ENCODE measurements at regions not wholly inside any gene's neighbourhood (a gene's known extent, or its start where the extent isn't known, plus 50 kb on each side); places are given as distances from the start of the nearest gene placed in this dataset.

DNA sequence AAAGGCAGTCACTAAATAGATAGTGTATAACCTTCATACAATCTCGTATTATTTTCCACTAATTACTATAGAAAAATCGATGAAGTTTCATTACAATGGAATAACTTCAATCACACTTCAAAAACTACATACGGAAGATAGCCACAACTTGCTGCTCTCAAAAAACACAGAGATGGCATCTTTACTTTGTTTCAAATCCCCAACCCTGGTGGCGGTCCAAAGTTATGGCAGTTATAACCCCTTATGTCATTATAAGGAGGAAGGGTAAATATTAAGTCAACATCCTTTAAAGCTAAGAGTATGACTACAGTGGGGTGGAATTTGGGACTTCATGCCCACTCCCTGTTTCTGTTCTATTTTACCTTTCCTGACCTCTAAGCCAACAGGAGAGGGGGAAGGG, 146.5 kb downstream of the LACC1 start:
- TF ChIP-seq, protein P1, sequence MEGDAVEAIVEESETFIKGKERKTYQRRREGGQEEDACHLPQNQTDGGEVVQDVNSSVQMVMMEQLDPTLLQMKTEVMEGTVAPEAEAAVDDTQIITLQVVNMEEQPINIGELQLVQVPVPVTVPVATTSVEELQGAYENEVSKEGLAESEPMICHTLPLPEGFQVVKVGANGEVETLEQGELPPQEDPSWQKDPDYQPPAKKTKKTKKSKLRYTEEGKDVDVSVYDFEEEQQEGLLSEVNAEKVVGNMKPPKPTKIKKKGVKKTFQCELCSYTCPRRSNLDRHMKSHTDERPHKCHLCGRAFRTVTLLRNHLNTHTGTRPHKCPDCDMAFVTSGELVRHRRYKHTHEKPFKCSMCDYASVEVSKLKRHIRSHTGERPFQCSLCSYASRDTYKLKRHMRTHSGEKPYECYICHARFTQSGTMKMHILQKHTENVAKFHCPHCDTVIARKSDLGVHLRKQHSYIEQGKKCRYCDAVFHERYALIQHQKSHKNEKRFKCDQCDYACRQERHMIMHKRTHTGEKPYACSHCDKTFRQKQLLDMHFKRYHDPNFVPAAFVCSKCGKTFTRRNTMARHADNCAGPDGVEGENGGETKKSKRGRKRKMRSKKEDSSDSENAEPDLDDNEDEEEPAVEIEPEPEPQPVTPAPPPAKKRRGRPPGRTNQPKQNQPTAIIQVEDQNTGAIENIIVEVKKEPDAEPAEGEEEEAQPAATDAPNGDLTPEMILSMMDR (IDR thresholded peaks at IDR 0.05; ENCODE audit: extremely low read depth, insufficient read depth, missing control alignments): no peak
- in situ Hi-C loops (cut with MboI; ENCODE audit: low pct_unique_long_range_greater_than_20kb, low sequenced_read_pairs, unreplicated experiment): no loop called here
- no peak for DNase-seq (ENCODE audit: low spot score)

DNA sequence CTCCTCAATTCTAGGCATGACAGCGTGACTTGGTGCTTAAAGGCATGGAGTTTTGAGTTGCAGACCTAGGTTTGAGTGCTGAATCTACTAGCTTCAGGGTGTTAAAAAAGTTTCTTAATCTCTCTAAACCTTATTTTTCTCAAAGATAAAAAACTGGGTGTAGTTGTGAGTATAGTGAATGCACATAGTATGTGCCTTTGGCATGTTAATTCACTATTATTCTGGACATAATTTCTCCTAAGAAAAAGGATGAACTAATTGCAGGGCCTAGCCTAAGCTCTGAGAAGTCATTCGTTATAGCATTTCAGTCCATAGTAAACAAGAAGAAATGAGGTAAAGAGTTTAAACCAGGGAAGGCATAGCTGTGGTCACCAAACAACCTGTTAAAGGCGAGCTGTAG, 149.0 kb downstream of the LACC1 start:
- TF ChIP-seq, protein P1 (IDR thresholded peaks at IDR 0.05; ENCODE audit: extremely low read depth, insufficient read depth, missing control alignments): no peak
- no peak for DNase-seq (ENCODE audit: low spot score)
- in situ Hi-C loops (cut with MboI; ENCODE audit: low pct_unique_long_range_greater_than_20kb, low sequenced_read_pairs, unreplicated experiment): no loop called here

DNA sequence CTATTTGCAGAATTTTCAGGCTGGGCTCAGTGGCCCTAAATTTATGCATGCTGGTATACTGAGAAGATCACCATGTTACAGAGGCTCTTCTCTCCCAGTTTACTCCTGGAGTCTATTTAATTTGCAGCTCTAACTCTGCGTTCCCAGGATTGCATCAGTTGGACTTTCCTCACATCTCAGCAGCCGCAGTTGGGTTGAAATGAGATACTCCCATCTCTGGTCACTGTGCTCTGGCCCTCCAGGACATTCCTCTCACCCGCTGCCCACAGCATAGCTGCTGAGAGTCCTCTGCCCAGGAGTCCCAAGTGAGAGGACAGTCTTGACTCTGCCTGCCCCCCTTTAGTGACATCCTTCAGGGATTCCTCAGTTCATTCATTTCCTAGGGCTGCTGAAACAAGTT, 150.9 kb downstream of the LACC1 start:
- TF ChIP-seq, protein P1 (IDR thresholded peaks at IDR 0.05; ENCODE audit: extremely low read depth, insufficient read depth, missing control alignments): no peak
- no peak for DNase-seq (ENCODE audit: low spot score)
- in situ Hi-C loops (cut with MboI; ENCODE audit: low pct_unique_long_range_greater_than_20kb, low sequenced_read_pairs, unreplicated experiment): no loop called here

- in situ Hi-C loops (cut with MboI; ENCODE audit: low pct_unique_long_range_greater_than_20kb, low sequenced_read_pairs, unreplicated experiment): no loop called here
- no peak for DNase-seq (ENCODE audit: low spot score)
- TF ChIP-seq, protein P1 (IDR thresholded peaks at IDR 0.05; ENCODE audit: extremely low read depth, insufficient read depth, missing control alignments): no peak
Measured at GRCh38 chr13:44031555-44031954, 151.9 kb downstream of the LACC1 start.

DNA sequence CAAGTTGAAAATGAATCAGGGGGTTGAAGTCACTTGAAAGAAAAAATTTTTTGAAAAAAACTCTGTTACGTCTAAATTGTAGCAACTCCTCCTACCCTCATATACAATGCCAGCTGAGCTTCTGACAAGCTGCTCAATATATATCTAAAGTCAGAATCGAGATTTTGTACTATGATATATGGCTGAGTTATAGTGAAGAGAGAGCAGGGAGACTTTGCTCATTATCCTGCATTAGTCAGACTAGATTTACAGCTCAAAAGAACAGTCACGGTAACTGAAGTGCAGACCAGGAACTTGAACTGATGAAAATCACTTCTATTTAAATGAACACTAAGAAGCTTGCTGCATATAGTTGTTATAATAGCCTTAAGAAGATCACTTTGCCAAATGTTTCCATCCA, 153.1 kb downstream of the LACC1 start:
- TF ChIP-seq, protein P1 (IDR thresholded peaks at IDR 0.05; ENCODE audit: extremely low read depth, insufficient read depth, missing control alignments): no peak

DNA sequence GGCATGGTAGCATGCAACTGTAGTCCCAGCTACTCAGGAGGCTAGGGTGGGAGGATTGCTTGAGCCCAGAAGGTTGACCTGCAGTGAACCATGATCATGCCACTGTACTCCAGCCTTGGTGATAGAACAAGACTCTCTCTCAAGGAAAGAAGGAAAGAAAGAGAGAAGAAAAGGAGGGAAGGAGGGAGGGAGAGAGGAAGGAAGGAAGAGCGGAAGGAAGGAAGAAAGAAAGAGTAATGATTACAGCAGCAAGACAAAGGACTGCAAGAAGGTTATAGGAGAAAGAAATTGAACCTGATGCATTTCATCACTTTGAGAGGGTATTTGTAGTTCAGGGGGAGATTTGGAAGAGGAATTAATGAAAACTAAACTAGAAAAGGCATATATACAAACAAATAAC, 155.7 kb downstream of the LACC1 start:
- DNase-seq (ENCODE audit: low spot score): no peak
- in situ Hi-C loops (cut with MboI; ENCODE audit: low pct_unique_long_range_greater_than_20kb, low sequenced_read_pairs, unreplicated experiment): no loop called here
- TF ChIP-seq, protein P1 (IDR thresholded peaks at IDR 0.05; ENCODE audit: extremely low read depth, insufficient read depth, missing control alignments): no peak

More for the DNA sequence above, 153.1 kb downstream of the LACC1 start:
- in situ Hi-C loops (cut with MboI; ENCODE audit: low pct_unique_long_range_greater_than_20kb, low sequenced_read_pairs, unreplicated experiment): no loop called here
- DNase-seq (ENCODE audit: low spot score): no peak
